Esophagus squamous epithelium (tissue), 5 donors: ENCODE measurements at regions not wholly inside any gene's neighbourhood (a gene's known extent, or its start where the extent isn't known, plus 50 kb on each side); places are given as distances from the start of the nearest gene placed in this dataset.
"Not testable (repeated sequence)": the region's sequence is repeated elsewhere in the genome, so short reads cannot be mapped to it uniquely, and the experiment has no call there.

Experiments
- DNase-seq: peaks from one replicate; lab custom pipeline; 2025; lab: John Stamatoyannopoulos, UW
- H3K27ac ChIP-seq, 4 donors: fragments of 200-600 bp; sonication (generic); one replicate each; pipeline ENCODE4 v1.5.1; 2016 to 2019; ENCODE audit warnings: mild to moderate bottlenecking in 1 of 4
- H3K27me3 ChIP-seq, 4 donors: fragments of 200-600 bp; sonication (generic); 1 replicate in 3 of 4; 2 replicates in 1 of 4; pipeline versions ENCODE4 v1.5.1 to v1.6.0; 2017 to 2021; ENCODE audit warnings: antibody characterized with exemption in 1 of 4
- H3K36me3 ChIP-seq, 3 donors: fragments of 200-600 bp; sonication (generic); one replicate each; pipeline ENCODE4 v1.5.1; 2016 to 2019
- H3K4me1 ChIP-seq, 3 donors: fragments of 200-600 bp; sonication (generic); one replicate each; pipeline ENCODE4 v1.5.1; 2017 to 2019
- H3K4me3 ChIP-seq, 4 donors: fragments of 200-600 bp; sonication (generic); 1 replicate in 3 of 4; 2 replicates in 1 of 4; pipeline ENCODE4 v1.5.1; 2016 to 2019; ENCODE audit warnings: mild to moderate bottlenecking in 2 of 4, moderate library complexity in 1 of 4
- H3K9me3 ChIP-seq, 3 donors: fragments of 200-600 bp; sonication (generic); one replicate each; pipeline ENCODE4 v1.5.1; 2016 to 2019
- POLR2A ChIP-seq, 4 donors: fragments of 450-650 bp; IDR thresholded peaks; one replicate each; pipeline ENCODE4 v1.6.1; 2017; ENCODE audit warnings: antibody characterized with exemption in 4 of 4, mild to moderate bottlenecking in 4 of 4, moderate library complexity in 3 of 4
- WGBS, 2 donors: methylation state at CpG; one replicate each; pipeline ENCODE4 v1.1.5; 2018; 5-methylcytosine and 5-hydroxymethylcytosine counted together
- intact Hi-C: fragments of 100-400 bp; cut with DNase I; formaldehyde crosslinking; loops from one replicate; pipeline ENCODE4 v1.15.0; 2022
- TF ChIP-seq, protein P1 (sequence below), 6 experiments: fragments of 450-650 bp in 4 of 6; fragments of 200-600 bp in 2 of 6; sonication (generic) in 2 of 6; IDR thresholded peaks; one replicate each; pipeline ENCODE4 v1.5.1; 2016 to 2019; ENCODE audit warnings: antibody characterized with exemption in 6 of 6, mild to moderate bottlenecking in 4 of 6, moderate library complexity in 4 of 6
- donor health status: DM: yes; HTN: yes; CAD: no.

DNA sequence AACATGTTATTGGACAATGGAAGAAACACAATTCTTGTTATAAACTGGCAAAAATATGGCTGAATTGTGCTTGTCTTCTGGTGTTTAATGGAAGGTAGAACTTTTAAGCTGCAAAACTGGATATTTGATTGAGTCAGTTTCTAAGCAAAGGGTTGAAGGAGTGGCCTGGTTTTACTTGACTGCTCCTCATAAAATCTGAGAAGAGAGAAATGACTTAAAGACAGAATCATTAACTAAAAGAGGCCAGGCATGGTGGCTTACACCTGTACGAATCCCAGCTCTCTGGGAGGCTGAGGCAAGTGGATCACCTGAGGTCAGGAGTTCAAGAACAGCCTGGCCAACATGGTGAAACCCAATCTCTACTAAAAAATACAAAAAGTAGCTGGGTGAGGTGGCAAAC, 770.7 kb downstream of the CDH11 start:
- H3K36me3 ChIP-seq = no peaks in the 10 kb centered on the region
- H3K4me1 ChIP-seq = no peaks in the 10 kb centered on the region
- no peak overlapping the region for H3K4me3 ChIP-seq
- no peaks in the 10 kb centered on the region for H3K9me3 ChIP-seq
- WGBS, 2 donors = 67 to 75% methylated on average over 1 of the region's 1 CpG
- H3K27ac ChIP-seq = no peak overlapping the region
- no peak for DNase-seq
- intact Hi-C loops = no loop called here
- H3K27me3 ChIP-seq = no peaks in the 10 kb centered on the region
- TF ChIP-seq, protein P1, sequence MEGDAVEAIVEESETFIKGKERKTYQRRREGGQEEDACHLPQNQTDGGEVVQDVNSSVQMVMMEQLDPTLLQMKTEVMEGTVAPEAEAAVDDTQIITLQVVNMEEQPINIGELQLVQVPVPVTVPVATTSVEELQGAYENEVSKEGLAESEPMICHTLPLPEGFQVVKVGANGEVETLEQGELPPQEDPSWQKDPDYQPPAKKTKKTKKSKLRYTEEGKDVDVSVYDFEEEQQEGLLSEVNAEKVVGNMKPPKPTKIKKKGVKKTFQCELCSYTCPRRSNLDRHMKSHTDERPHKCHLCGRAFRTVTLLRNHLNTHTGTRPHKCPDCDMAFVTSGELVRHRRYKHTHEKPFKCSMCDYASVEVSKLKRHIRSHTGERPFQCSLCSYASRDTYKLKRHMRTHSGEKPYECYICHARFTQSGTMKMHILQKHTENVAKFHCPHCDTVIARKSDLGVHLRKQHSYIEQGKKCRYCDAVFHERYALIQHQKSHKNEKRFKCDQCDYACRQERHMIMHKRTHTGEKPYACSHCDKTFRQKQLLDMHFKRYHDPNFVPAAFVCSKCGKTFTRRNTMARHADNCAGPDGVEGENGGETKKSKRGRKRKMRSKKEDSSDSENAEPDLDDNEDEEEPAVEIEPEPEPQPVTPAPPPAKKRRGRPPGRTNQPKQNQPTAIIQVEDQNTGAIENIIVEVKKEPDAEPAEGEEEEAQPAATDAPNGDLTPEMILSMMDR (IDR thresholded peaks at IDR 0.05) = no peak
- no peak for TF ChIP-seq POLR2A (IDR thresholded peaks at IDR 0.05)

DNA sequence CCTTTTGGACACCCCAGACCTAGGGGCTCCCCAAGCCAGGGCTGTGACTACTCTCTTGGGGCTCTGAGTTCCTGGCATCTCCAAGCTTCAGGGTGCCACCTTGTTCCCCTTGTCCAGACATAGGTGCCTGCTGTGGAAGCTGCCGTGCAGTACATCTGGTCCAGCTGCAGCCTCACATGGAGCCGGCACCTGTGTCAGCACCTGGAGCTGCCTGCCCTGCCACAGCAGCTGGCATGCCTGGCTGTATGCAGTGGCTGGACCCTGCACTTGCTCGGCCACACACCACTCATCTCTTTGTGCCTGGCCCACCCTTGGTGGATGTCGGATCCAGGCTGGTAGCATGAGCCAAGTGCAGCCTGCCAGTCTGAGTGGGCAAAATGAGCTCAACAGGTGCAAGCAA, 775.8 kb downstream of the CDH11 start:
- no CpG with 5 or more reads among the region's 4 CpGs for WGBS, 2 donors
- Histone ChIP-seq H3K27ac (no peak overlapping the region), H3K36me3 (no peaks in the 10 kb centered on the region), H3K4me3 (no peak overlapping the region), H3K4me1 (no peaks in the 10 kb centered on the region), H3K9me3 (no peaks in the 10 kb centered on the region), H3K27me3 (no peaks in the 10 kb centered on the region)
- DNase-seq = no peak
- intact Hi-C loops = no loop called here
- no peak for TF ChIP-seq POLR2A (IDR thresholded peaks at IDR 0.05)
- TF ChIP-seq, protein P1 (IDR thresholded peaks at IDR 0.05) = no peak

DNA sequence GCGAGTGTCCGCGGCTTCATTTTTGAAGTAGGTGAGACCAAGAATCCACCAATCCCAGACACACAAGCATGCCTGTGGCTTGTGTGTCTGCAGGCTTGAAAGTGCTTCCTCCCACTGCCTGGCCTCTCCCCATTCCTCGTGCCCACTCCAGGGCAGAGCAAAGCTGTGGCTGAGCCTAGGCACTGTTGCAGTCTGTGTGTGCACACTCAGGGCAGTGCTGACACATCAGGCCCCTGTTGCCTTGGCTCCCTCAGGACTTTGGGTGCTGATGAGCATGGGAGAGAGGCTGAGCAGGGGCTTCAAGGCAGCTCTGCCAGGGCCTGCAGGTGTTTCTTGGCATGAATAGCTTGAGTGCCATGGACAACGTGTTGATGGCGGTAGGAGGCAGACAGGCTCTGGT, 776.7 kb downstream of the CDH11 start:
- 79 to 90% methylated on average over 4 to 5 of the region's 6 CpGs for WGBS, 2 donors
- Histone ChIP-seq H3K9me3 (no peaks in the 10 kb centered on the region), H3K27me3 (no peaks in the 10 kb centered on the region), H3K4me1 (no peaks in the 10 kb centered on the region), H3K27ac (no peak overlapping the region), H3K4me3 (no peak overlapping the region), H3K36me3 (no peaks in the 10 kb centered on the region)
- TF ChIP-seq, protein P1 (IDR thresholded peaks at IDR 0.05) = no peak
- TF ChIP-seq POLR2A (IDR thresholded peaks at IDR 0.05) = no peak
- intact Hi-C loops = no loop called here
- DNase-seq = no peak

DNA sequence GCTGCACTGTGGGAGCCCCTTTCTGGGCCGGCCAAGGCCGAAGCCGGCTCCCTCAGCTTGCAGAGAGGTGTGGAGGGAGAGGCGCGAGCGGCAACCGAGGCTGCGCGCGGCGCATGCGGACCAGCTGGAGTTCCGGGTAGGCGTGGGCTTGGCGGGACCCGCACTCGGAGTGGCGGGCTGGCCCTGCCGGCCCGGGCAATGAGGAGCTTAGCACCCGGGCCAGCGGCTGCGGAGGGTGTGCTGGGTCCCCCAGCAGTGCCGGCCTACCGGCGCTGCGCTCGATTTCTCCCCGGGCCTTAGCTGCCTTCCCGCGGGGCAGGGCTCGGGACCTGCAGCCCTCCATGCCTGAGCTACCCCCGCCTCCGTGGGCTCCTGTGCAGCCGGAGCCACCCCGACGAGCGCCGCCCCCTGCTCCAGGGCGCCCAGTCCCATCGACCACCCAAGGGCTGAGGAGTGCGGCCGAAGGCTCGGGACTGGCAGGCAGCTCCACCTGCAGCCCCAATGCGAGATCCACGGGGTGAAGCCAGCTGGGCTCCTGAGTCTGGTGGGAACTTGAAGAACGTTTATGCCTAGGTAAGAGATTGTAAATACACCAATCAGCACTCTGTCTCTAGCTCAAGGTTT, 777.9 kb downstream of the CDH11 start:
- 40% methylated on average over 1 of the region's 47 CpGs; no CpG with 5 or more reads in 1 of the 2 donors for WGBS, 2 donors
- H3K27me3 ChIP-seq, H3K36me3 ChIP-seq, H3K4me1 ChIP-seq, H3K9me3 ChIP-seq, intact Hi-C loops, H3K27ac ChIP-seq, H3K4me3 ChIP-seq, DNase-seq: not testable (repeated sequence)

DNA sequence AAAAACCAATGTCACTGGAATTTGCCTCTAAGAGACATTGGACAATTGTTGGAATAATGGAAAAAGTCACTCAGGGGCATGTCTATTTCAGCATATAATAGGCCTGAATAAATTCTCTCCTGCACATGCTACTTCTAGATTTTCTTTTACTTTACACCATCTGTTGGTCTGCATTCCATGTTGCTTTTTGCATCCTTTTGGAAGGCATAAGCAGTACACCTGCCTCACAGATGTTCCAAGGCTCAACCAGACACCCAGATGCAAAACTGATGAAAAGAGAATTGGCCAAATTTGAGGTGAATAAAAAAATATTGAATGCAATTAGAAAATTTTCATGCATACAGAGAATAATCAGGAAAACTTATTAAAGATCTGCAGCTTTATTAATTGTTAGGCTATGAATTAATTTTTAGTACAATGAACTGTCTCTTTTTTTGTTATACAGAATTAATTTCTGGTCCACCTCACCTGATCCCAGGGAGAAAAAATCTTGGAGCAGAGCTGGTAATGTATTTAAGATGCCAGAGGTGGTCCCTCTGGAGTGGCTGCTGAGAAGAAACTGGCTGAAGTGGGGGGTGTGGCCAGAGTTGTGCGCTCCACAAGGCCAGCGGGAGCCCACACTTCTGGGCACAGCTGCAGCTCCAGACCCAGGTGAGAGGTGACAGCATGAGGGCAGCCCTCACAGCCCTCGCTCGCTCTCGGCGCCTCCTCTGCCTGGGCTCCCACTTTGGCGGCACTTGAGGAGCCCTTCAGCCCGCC, 778.6 kb downstream of the CDH11 start:
- Histone ChIP-seq H3K27me3 (no peaks in the 10 kb centered on the region), H3K27ac (no peak overlapping the region), H3K9me3 (no peaks in the 10 kb centered on the region), H3K36me3 (no peaks in the 10 kb centered on the region), H3K4me1 (no peaks in the 10 kb centered on the region), H3K4me3 (no peak overlapping the region)
- intact Hi-C loops = no loop called here
- no peak for DNase-seq
- no peak for TF ChIP-seq POLR2A (IDR thresholded peaks at IDR 0.05)
- TF ChIP-seq, protein P1 (IDR thresholded peaks at IDR 0.05) = no peak
- WGBS, 2 donors = 90 to 100% methylated on average over 1 to 4 of the region's 8 CpGs

DNA sequence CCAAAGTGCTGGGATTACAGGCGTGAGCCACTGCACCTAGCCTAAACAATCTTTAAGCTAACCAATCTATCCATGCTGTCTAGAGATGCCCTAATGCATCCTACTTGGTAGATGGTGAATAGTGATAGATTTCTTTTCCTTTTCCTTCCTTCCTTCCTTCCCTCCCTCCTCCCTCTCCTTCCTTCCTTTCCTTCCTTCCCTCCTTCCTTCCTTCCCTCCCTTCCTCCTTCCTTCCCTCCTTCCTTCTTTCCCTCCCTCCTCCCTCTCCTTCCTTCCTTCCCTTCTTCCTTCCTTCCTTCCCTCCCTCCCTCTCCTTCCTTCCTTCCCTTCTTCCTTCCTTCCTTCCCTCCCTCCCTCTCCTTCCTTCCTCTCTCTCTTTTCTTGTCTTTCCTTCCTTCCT, 780.5 kb downstream of the CDH11 start:
- intact Hi-C loops, H3K27me3 ChIP-seq, H3K27ac ChIP-seq, H3K4me1 ChIP-seq, H3K36me3 ChIP-seq, DNase-seq, H3K9me3 ChIP-seq, H3K4me3 ChIP-seq: not testable (repeated sequence)
- 62 to 82% methylated on average over 1 of the region's 1 CpG for WGBS, 2 donors
